Upper lobe of left lung (tissue), 6 donors: ENCODE measurements at regions not wholly inside any gene's neighbourhood (a gene's known extent, or its start where the extent isn't known, plus 50 kb on each side); places are given as distances from the start of the nearest gene placed in this dataset.
A peak's percentile ranks its signal among the peaks of the same experiment; 100 is the strongest.

ENCODE experiments used
- ATAC-seq, 2 donors: fragments of 200-7000 bp; cut with Tn5 transposase; one replicate each; pipeline ENCODE4 v1.9.1; 2022; ENCODE audit warnings: mild to moderate bottlenecking in 2 of 2, moderate library complexity in 2 of 2; ENCODE audit not compliant: low FRiP score in 2 of 2
- DNase-seq, 2 donors: peaks; one replicate each; pipeline ENCODE4 v3.0.0-alpha.2; 2019 to 2020
- H3K27ac ChIP-seq, 4 donors: fragments of 200-600 bp; sonication (generic); one replicate each; pipeline ENCODE4 v1.5.1; 2016 to 2019
- H3K27me3 ChIP-seq, 4 donors: fragments of 200-600 bp; sonication (generic); one replicate each; pipeline ENCODE4 v1.5.1; 2017 to 2019
- H3K36me3 ChIP-seq, 4 donors: fragments of 200-600 bp; sonication (generic); one replicate each; pipeline ENCODE4 v1.5.1; 2016 to 2019
- H3K4me1 ChIP-seq, 4 donors: fragments of 200-600 bp; sonication (generic); one replicate each; pipeline ENCODE4 v1.5.1; 2018 to 2019
- H3K4me3 ChIP-seq, 4 donors: fragments of 200-600 bp; sonication (generic); one replicate each; pipeline ENCODE4 v1.5.1; 2017 to 2019; ENCODE audit warnings: mild to moderate bottlenecking in 2 of 4, moderate library complexity in 1 of 4
- H3K9me3 ChIP-seq, 4 donors: fragments of 200-600 bp; sonication (generic); one replicate each; pipeline ENCODE4 v1.5.1; 2018 to 2019
- CTCF ChIP-seq, 6 experiments: fragments of 450-650 bp in 4 of 6; fragments of 200-600 bp in 2 of 6; sonication (generic) in 2 of 6; IDR thresholded peaks; one replicate each; pipeline ENCODE4 v1.5.1; 2016 to 2019; ENCODE audit warnings: antibody characterized with exemption in 6 of 6
- EP300 ChIP-seq, 4 donors: sonication (generic); formaldehyde crosslinking; IDR thresholded peaks; one replicate each; pipeline ENCODE4 v1.5.1; 2017; ENCODE audit warnings: antibody characterized with exemption in 4 of 4, control low read depth in 2 of 4
- POLR2A ChIP-seq, 4 donors: fragments of 450-650 bp; IDR thresholded peaks; one replicate each; pipeline ENCODE4 v1.5.1; 2016 to 2017; ENCODE audit warnings: antibody characterized with exemption in 4 of 4, mild to moderate bottlenecking in 2 of 4
- POLR2AphosphoS5 ChIP-seq, 2 donors: sonication (generic); formaldehyde crosslinking; IDR thresholded peaks; one replicate each; pipeline ENCODE4 v1.5.1; 2017; ENCODE audit warnings: antibody characterized with exemption in 2 of 2
- WGBS, 2 donors: methylation state at CpG; one replicate each; pipeline ENCODE4 v1.1.5; 2017 to 2018; 5-methylcytosine and 5-hydroxymethylcytosine counted together
- donor health status: DM: no; HTN: no; CAD: no; lungs with moderate emphysema.
- donor health status: DM: no; HTN: yes; CAD: no; lungs with severe emphysema.

- no peak overlapping the region for H3K27ac ChIP-seq
- no peak overlapping the region for H3K4me3 ChIP-seq
- no peaks in the 10 kb centered on the region for H3K27me3 ChIP-seq
- ATAC-seq (no peak), DNase-seq (no peak)
- 71% methylated on average over 1 to 3 of the region's 3 CpGs for WGBS, 2 donors
- no peak for TF ChIP-seq CTCF (IDR thresholded peaks at IDR 0.05)
- no peaks in the 10 kb centered on the region for H3K36me3 ChIP-seq
- peaks cover 0 to 15% (median 0%) of the 10 kb centered on the region in 4 donors for H3K9me3 ChIP-seq
- H3K4me1 ChIP-seq = no peaks in the 10 kb centered on the region
These were observed 179.9 kb upstream of the BCOR start for GRCh38 chrX:40277672-40278071.

GRCh38 chrX:40273356-40274050 lies 175.7 kb upstream of the BCOR start:
- no peak overlapping the region for H3K27ac ChIP-seq
- ATAC-seq (peak in 1 of 2 donors; percentile 51), DNase-seq (peak in 1 of 2 donors; percentile 42)
- H3K36me3 ChIP-seq = no peaks in the 10 kb centered on the region
- H3K4me3 ChIP-seq = no peak overlapping the region
- WGBS, 2 donors = 41 to 59% methylated on average over 8 to 15 of the region's 15 CpGs
- H3K27me3 ChIP-seq = no peaks in the 10 kb centered on the region
- no peaks in the 10 kb centered on the region for H3K4me1 ChIP-seq
- peaks cover 0 to 15% (median 0%) of the 10 kb centered on the region in 4 donors for H3K9me3 ChIP-seq
- peak in 1 of 4 donors; percentile 62 for TF ChIP-seq EP300 (IDR thresholded peaks at IDR 0.05)
- no peak for TF ChIP-seq CTCF (IDR thresholded peaks at IDR 0.05)
- no peak for TF ChIP-seq POLR2A (IDR thresholded peaks at IDR 0.05)
- TF ChIP-seq POLR2AphosphoS5 (IDR thresholded peaks at IDR 0.05) = peak; percentile 47 to 76

GRCh38 chrX:40272776-40273175 lies 175.0 kb upstream of the BCOR start:
- ATAC-seq (no peak), DNase-seq (no peak)
- H3K4me3 ChIP-seq = no peak overlapping the region
- H3K4me1 ChIP-seq = peaks cover 0 to 1% (median 0%) of the 10 kb centered on the region in 4 donors
- WGBS, 2 donors = 58 to 62% methylated on average over 6 of the region's 6 CpGs
- peaks cover 0 to 15% (median 0%) of the 10 kb centered on the region in 4 donors for H3K9me3 ChIP-seq
- no peaks in the 10 kb centered on the region for H3K36me3 ChIP-seq
- no peak for TF ChIP-seq POLR2A (IDR thresholded peaks at IDR 0.05)
- TF ChIP-seq POLR2AphosphoS5 (IDR thresholded peaks at IDR 0.05) = no peak
- no peak for TF ChIP-seq CTCF (IDR thresholded peaks at IDR 0.05)
- TF ChIP-seq EP300 (IDR thresholded peaks at IDR 0.05) = no peak
- no peaks in the 10 kb centered on the region for H3K27me3 ChIP-seq
- no peak overlapping the region for H3K27ac ChIP-seq

- peaks cover 0 to 7% (median 0%) of the 10 kb centered on the region in 4 donors for H3K4me1 ChIP-seq
- DNase-seq (no peak), ATAC-seq (no peak)
- H3K4me3 ChIP-seq = no peak overlapping the region
- H3K27ac ChIP-seq = no peak overlapping the region
- WGBS, 2 donors = 78 to 84% methylated on average over 9 of the region's 9 CpGs
- no peaks in the 10 kb centered on the region for H3K36me3 ChIP-seq
- no peak for TF ChIP-seq CTCF (IDR thresholded peaks at IDR 0.05)
- no peak for TF ChIP-seq POLR2A (IDR thresholded peaks at IDR 0.05)
- no peak for TF ChIP-seq EP300 (IDR thresholded peaks at IDR 0.05)
- no peak for TF ChIP-seq POLR2AphosphoS5 (IDR thresholded peaks at IDR 0.05)
- H3K9me3 ChIP-seq = peaks cover 0 to 15% (median 0%) of the 10 kb centered on the region in 4 donors
- no peaks in the 10 kb centered on the region for H3K27me3 ChIP-seq
These were observed 174.4 kb upstream of the BCOR start for GRCh38 chrX:40272141-40272540.

GRCh38 chrX:40268188-40268520 lies 170.4 kb upstream of the BCOR start:
- 73% methylated on average over 4 of the region's 4 CpGs for WGBS, 2 donors

More at GRCh38 chrX:40268188-40268520, 170.4 kb upstream of the BCOR start:
- Histone ChIP-seq H3K4me1 (peaks cover 2 to 16% (median 6%) of the 10 kb centered on the region in 4 donors), H3K36me3 (no peaks in the 10 kb centered on the region), H3K9me3 (no peaks in the 10 kb centered on the region), H3K27me3 (no peaks in the 10 kb centered on the region), H3K27ac (no peak overlapping the region), H3K4me3 (no peak overlapping the region)
- TF ChIP-seq POLR2A (IDR thresholded peaks at IDR 0.05) (no peak), EP300 (IDR thresholded peaks at IDR 0.05) (no peak), CTCF (IDR thresholded peaks at IDR 0.05) (no peak), POLR2AphosphoS5 (IDR thresholded peaks at IDR 0.05) (no peak)
- DNase-seq (no peak), ATAC-seq (no peak)
